ENCODE measurements at regions not wholly inside any gene's neighbourhood (a gene's known extent, or its start where the extent isn't known, plus 50 kb on each side); places are given as distances from the start of the nearest gene placed in this dataset.

DNA sequence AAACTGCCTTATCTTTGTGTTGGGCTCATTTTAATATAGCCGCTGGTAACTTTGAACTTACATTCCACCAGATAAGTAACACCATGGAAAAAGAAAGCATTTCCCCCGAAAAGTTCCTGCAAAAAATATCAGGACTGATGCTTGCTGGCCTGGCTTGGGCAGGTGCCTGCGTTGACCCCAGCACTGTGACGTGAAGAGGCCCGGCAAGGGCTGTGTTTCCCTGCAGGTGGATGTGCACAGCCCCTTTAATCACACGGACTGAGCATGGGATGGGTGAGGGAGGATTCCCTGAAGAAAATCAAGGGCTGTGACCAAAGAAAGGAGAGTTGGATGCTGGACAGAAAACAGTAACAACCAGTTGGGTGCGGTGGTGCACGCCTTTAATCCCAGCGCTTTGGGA, 138.2 kb downstream of the NSG2 start:
- Histone ChIP-seq H3K36me3 (ENCODE audit: insufficient read depth, low read length) (no peaks in the 10 kb centered on the region), H3K4me1 (ENCODE audit: insufficient read depth, low read length) (no peaks in the 10 kb centered on the region), H3K9ac (ENCODE audit: low read depth, low read length) (no peak overlapping the region), H3K9me3 (ENCODE audit: control insufficient read depth, insufficient read depth, low read length) (no peaks in the 10 kb centered on the region)

DNA sequence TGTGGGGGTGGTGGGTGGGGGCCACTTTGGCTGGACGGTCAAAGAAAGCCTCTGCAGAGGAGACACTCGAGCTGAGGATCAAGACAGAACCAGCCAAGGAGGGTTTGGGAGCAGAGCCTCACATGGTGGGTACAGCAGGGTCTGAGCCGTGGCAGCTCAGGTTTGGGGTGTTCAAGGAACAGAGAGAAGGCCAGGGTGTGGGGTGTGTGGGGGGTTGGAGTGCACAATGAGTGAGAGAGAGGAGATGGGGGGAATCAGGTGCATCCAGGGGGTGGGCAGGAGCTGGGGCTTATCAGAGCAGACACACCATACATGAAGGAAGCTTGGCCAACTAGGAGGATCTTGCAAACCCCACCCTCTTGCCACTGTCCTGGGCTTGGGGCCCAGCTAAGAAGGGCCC, 140.0 kb downstream of the NSG2 start:
- Histone ChIP-seq H3K4me1 (ENCODE audit: insufficient read depth, low read length) (no peaks in the 10 kb centered on the region), H3K9me3 (ENCODE audit: control insufficient read depth, insufficient read depth, low read length) (no peaks in the 10 kb centered on the region), H3K9ac (ENCODE audit: low read depth, low read length) (no peak overlapping the region), H3K36me3 (ENCODE audit: insufficient read depth, low read length) (no peaks in the 10 kb centered on the region)

DNA sequence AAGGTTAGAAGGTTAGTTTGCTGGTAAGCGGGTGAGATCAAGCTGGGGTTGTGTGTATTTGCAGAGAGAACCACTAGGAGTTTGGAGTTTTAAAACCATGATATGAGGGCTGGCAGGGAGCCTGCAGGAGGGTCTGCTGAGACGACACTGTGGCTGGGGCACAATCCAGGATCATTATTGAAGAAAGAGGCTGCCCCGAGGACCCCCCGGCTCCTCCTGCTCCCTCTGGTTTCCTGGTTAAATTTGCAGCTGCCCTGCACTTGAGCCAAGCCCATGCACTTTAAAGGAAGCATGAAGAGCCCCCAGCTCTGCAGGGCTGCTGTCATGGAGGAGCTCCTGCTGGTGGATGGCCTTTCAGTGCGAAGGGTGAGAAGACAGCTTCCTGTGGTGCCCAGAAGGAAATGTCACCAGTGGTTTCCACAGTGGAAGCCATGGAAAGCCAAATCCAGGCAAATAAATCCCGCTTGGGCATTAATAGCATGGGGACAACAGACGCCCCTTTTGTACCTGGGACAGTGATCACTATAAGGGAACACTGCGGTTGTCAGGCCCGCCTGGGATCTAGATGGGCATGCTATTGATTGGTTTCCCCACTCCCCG, 140.7 kb downstream of the NSG2 start:
- Histone ChIP-seq H3K4me1 (ENCODE audit: insufficient read depth, low read length) (no peaks in the 10 kb centered on the region), H3K36me3 (ENCODE audit: insufficient read depth, low read length) (no peaks in the 10 kb centered on the region), H3K9ac (ENCODE audit: low read depth, low read length) (no peak overlapping the region), H3K9me3 (ENCODE audit: control insufficient read depth, insufficient read depth, low read length) (no peaks in the 10 kb centered on the region)

DNA sequence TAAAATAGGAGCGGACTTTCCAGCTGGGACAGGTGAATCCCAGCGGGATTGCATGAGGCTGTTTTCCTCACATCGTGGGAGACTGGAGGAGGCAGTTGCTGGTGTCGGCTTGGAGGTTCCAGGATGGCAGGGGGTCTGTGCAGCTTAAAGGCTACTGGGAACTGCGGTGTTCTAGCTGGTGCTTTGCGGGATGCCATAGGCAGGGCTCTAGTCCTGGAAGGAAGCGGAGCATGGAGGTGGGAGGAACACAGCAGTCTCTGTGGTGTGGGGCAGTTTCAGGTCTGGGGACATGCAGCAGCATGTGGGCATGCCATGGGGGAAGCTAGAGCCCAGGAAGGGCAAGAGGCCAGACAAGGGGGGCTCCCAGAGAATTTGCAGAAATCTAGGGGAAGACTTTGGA, 141.5 kb downstream of the NSG2 start:
- Histone ChIP-seq H3K9me3 (ENCODE audit: control insufficient read depth, insufficient read depth, low read length) (no peaks in the 10 kb centered on the region), H3K9ac (ENCODE audit: low read depth, low read length) (no peak overlapping the region), H3K4me1 (ENCODE audit: insufficient read depth, low read length) (no peaks in the 10 kb centered on the region), H3K36me3 (ENCODE audit: insufficient read depth, low read length) (no peaks in the 10 kb centered on the region)

DNA sequence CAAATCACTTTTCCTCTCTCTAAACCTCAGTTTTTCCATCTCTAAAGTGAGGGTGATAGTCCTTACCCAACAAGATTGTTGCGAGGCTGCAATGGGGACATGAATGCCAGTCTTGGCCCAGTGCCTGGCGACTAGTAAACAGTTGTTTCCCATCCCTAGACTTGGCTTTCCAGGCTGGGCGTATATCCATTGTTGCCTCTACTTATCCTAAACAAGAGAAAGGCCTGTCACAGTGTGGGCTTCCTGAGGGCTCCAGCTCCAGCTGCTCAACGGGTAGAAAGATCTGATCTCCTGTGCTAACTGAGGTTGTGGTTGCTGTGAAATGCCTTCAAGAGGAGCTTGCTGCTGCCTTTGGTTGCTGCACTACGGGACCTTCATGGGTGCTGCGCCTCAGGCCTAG, 142.0 kb downstream of the NSG2 start:
- Histone ChIP-seq H3K4me1 (ENCODE audit: insufficient read depth, low read length) (no peaks in the 10 kb centered on the region), H3K36me3 (ENCODE audit: insufficient read depth, low read length) (no peaks in the 10 kb centered on the region), H3K9me3 (ENCODE audit: control insufficient read depth, insufficient read depth, low read length) (no peaks in the 10 kb centered on the region), H3K9ac (ENCODE audit: low read depth, low read length) (no peak overlapping the region)

DNA sequence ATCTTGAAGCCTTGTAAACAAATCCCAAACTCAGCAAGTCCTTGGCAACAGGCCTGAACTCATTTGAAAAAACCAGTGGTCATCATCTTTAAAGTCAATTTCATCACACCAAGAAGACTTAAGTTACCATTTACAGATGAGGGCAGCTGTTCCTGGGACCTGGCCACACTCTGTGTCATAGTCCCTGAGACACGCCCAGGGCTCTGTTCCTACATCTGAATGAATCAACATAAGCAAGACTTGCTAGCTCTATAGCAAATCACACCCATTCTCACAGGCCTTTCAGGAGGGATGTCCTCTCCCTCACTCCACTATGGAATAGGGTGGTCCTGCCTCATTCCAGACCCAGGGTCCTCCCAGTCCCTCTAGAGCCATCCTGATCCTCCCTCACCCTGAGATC, 142.8 kb downstream of the NSG2 start:
- Histone ChIP-seq H3K9me3 (ENCODE audit: control insufficient read depth, insufficient read depth, low read length) (no peaks in the 10 kb centered on the region), H3K4me1 (ENCODE audit: insufficient read depth, low read length) (no peaks in the 10 kb centered on the region), H3K36me3 (ENCODE audit: insufficient read depth, low read length) (no peaks in the 10 kb centered on the region), H3K9ac (ENCODE audit: low read depth, low read length) (no peak overlapping the region)

DNA sequence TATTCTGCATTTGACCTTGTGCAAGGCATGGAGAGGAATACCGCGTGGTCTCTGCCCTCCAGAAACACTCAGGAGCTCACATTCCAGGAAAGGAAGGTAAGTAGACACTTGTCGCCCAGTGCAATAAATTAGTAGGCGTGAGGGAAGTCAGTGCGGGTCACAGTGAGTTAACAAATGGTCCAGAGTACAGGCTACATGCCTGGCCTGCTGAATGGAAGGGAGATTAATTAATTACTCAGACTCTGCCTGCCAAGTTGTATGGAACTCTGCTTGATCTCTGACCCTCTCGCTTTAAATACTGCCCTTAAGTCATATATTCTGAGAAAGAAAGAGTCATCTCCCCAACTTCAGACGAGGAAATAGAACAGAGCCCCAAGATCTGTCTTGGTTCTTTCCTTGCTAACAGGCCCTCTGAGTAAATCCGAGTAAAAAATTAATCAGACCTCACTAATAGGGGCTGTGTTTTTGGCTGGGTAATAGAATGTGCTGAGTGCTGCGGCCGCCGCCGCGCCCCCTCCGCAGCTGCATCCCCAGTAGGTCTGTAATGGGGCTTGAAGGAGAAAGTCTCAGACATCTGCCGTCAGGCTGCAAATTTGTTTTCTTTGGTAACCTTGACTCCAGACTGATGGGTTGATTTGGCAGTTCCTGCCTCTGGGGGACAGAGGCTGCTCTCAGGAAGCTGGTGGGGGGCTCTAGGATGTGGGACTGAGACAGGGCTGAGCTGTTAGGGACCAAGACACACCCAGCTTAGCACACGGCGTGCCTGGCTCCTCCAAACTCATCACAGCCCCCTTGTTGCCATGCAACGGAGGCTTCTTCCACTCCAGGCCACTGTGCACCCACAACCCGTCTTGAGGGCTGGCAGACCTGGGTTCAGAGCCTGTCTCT, 144.4 kb downstream of the NSG2 start:
- H3K4me1 ChIP-seq (ENCODE audit: insufficient read depth, low read length) = no peaks in the 10 kb centered on the region
- no peaks in the 10 kb centered on the region for H3K9me3 ChIP-seq (ENCODE audit: control insufficient read depth, insufficient read depth, low read length)
- no peak overlapping the region for H3K9ac ChIP-seq (ENCODE audit: low read depth, low read length)
- H3K36me3 ChIP-seq (ENCODE audit: insufficient read depth, low read length) = no peaks in the 10 kb centered on the region

DNA sequence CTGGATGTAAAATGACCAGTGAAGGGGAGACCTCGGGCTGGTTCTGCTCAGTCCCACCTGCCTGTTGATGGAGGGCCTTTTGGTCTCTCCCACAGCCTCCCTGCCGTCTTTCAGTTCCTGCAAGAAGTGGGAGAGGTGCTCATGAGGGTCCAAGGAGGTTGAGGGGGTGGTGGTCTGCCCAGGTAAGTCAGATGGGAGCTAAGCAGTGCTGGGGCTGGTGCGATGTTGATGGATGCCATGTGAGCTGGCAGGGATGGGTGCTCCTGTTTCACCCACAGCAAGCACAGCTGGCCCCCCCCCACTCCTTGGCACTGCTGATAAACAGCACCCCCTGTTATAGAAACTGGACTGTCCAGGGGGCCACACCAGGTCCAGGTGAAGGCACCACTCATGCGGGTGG, 145.6 kb downstream of the NSG2 start:
- no peaks in the 10 kb centered on the region for H3K4me1 ChIP-seq (ENCODE audit: insufficient read depth, low read length)

DNA sequence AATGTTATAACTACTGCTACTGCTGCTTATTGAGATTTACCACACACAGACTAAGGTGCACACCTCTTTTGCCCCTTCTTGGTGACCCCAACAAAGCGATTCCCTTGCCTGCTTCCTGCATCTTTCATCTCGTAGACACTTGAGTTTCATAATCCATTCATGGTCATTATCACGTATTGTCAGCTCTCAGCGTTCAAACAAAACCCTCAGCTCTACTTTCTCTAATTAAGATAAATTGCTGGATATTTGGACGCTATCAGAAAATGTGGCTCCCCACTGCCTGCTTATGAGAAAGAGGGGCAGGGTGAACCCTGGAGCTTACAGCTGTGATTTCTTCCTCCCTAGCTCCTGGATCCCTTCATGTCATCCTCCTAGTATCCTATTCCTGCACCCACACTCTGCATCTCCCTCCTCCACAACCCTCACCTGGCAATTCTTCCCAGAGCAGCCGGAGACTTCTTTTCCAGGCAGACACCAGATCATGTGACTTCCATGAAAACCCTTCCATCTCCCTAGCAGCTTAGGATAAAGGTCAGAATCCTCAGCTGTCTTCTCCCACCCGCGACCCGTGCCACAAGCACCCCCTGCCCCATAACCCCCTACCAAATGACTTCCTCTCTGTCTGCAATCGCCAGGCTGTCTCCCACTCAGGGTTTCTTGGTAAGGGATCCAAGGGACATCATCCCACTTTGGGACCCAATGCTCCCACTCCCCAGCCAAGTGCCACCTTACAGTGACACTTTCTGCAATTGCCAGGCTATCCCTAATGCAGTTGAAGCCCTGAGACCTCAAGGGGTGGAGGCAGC, 146.5 kb downstream of the NSG2 start:
- no peaks in the 10 kb centered on the region for H3K9me3 ChIP-seq (ENCODE audit: control insufficient read depth, insufficient read depth, low read length)
- H3K4me1 ChIP-seq (ENCODE audit: insufficient read depth, low read length) = no peaks in the 10 kb centered on the region
- H3K9ac ChIP-seq (ENCODE audit: low read depth, low read length) = no peak overlapping the region
- no peaks in the 10 kb centered on the region for H3K36me3 ChIP-seq (ENCODE audit: insufficient read depth, low read length)

More for the DNA sequence above, 145.6 kb downstream of the NSG2 start:
- Histone ChIP-seq H3K36me3 (ENCODE audit: insufficient read depth, low read length) (no peaks in the 10 kb centered on the region), H3K9me3 (ENCODE audit: control insufficient read depth, insufficient read depth, low read length) (no peaks in the 10 kb centered on the region), H3K9ac (ENCODE audit: low read depth, low read length) (no peak overlapping the region)

DNA sequence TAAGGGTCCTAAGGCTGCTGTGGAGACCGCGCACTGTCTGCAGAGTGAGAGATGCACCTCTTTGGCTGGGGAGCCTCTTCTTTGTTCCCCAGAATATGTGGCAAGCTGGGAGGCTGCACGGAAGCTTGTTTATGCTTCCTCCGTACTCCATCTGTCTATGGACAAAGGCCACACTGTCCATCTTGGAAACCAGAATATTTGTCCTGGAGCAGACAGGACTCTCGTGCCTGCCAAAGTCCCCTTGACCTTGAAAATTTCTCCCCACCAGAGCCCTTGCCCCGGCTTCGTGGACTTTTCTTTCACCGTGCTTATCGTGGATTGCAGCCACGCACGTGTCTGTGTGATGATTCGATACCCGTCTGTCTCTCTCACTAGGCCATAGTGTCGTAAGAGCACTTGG, 147.4 kb downstream of the NSG2 start:
- H3K9ac ChIP-seq (ENCODE audit: low read depth, low read length) = no peak overlapping the region
- no peaks in the 10 kb centered on the region for H3K4me1 ChIP-seq (ENCODE audit: insufficient read depth, low read length)
- H3K36me3 ChIP-seq (ENCODE audit: insufficient read depth, low read length) = no peaks in the 10 kb centered on the region
- H3K9me3 ChIP-seq (ENCODE audit: control insufficient read depth, insufficient read depth, low read length) = no peaks in the 10 kb centered on the region

DNA sequence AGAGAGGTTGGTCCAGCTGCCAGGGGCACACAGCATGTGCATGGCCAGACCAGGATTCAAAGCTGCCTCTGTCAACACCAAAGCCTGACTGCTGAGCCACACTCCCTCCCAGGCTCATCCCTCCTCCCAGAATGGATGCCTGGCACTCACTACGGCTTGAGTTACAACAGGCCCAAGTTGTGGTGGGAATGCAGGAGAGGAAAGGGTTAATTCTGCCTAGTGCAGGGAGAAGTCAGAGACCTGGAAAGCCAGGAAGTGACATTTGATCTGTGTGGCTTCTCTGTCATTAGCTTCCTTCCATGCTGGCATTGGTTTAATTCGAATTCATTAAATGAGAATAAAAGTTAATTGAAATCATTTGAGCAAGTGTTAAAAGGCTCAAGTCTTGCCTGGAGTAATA, 150.0 kb downstream of the NSG2 start:
- Histone ChIP-seq H3K9me3 (ENCODE audit: control insufficient read depth, insufficient read depth, low read length) (no peaks in the 10 kb centered on the region), H3K9ac (ENCODE audit: low read depth, low read length) (no peak overlapping the region), H3K4me1 (ENCODE audit: insufficient read depth, low read length) (no peaks in the 10 kb centered on the region), H3K36me3 (ENCODE audit: insufficient read depth, low read length) (no peaks in the 10 kb centered on the region)

DNA sequence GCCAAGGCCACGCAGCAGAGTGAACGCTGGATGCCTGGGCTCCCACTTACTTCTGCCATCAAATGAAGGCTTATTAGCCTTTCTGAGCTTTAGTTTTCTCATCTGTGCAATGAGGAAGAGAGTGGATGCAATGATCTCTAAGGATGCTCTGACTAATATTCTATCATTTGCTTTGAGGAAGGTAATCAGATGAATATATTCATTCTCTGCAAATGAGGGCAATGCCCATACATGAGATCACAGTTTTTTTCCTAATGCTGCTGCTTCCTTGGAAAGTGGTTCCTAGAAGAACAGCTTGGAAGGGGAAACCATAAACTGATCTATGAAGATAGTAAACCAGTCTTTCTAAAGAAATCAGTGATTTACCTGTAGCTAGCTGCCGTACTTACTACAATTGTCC, 152.4 kb downstream of the NSG2 start:
- Histone ChIP-seq H3K4me1 (ENCODE audit: insufficient read depth, low read length) (no peaks in the 10 kb centered on the region), H3K9me3 (ENCODE audit: control insufficient read depth, insufficient read depth, low read length) (no peaks in the 10 kb centered on the region), H3K9ac (ENCODE audit: low read depth, low read length) (no peak overlapping the region), H3K36me3 (ENCODE audit: insufficient read depth, low read length) (no peaks in the 10 kb centered on the region)

DNA sequence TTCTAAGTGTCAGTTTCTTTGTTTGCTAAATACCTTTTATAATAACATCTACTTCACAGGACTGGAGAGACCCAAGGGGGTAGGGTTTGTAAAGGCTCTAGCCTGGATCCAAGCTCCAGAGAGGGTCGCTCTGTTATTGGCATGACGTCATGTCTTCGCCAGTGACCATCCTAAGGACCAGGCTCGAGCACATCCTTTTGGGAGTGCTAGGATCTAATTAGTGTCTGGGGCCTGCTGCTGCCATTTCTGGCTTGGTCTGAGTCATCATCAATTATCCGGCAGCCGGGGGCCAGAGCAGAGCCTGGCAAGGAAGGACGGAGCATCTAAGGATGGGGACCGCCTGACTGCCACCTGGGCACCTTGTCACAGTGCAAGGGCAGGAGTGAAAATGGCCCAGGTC, 153.0 kb downstream of the NSG2 start:
- H3K9ac ChIP-seq (ENCODE audit: low read depth, low read length) = no peak overlapping the region
- H3K4me1 ChIP-seq (ENCODE audit: insufficient read depth, low read length) = no peaks in the 10 kb centered on the region
- no peaks in the 10 kb centered on the region for H3K36me3 ChIP-seq (ENCODE audit: insufficient read depth, low read length)
- H3K9me3 ChIP-seq (ENCODE audit: control insufficient read depth, insufficient read depth, low read length) = no peaks in the 10 kb centered on the region

DNA sequence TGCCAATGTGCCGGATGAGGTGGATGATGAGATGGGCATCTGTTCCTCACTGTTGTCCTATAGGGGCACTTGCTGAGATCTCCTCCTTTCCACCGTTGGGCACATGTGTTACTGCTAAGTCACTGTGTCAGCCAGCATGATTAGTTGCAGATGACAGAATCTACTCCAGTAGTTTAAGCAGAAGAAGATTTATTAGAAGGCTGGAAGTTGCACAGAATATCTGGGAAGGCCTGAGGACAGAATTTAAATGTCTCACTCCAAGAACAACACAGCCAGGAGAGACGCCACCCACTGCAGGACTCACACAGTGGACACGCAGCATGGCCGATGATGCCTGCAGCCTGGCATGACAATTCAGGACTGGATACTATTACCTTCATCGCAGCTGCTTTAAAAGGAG, 157.5 kb downstream of the NSG2 start:
- H3K36me3 ChIP-seq (ENCODE audit: insufficient read depth, low read length) = no peaks in the 10 kb centered on the region
- no peaks in the 10 kb centered on the region for H3K9me3 ChIP-seq (ENCODE audit: control insufficient read depth, insufficient read depth, low read length)
- no peak overlapping the region for H3K9ac ChIP-seq (ENCODE audit: low read depth, low read length)
- H3K4me1 ChIP-seq (ENCODE audit: insufficient read depth, low read length) = 0 out of 2 replicates have a peak, but pooled peaks cover 6% of the 10 kb centered on the region

Data from ES-I3 (cell line).